ENCODE measurements at regions not wholly inside any gene's neighbourhood (a gene's known extent, or its start where the extent isn't known, plus 50 kb on each side); places are given as distances from the start of the nearest gene placed in this dataset.

GRCh38 chr1:73040811-73041210, 758.5 kb upstream of the NEGR1 start:
- no peak overlapping the region for H3K4me3 ChIP-seq (ENCODE audit: low read depth, low read length)
- H3K27me3 Mint-ChIP-seq (ENCODE audit: insufficient read depth, unreplicated experiment) = no peaks in the 10 kb centered on the region
- DNase-seq = peak; percentile 29 to 34
- no peaks in the 10 kb centered on the region for H3K9me3 Mint-ChIP-seq (ENCODE audit: unreplicated experiment)
- H3K4me1 ChIP-seq = no peaks in the 10 kb centered on the region
- no peaks in the 10 kb centered on the region for H3K4me1 Mint-ChIP-seq (ENCODE audit: low read depth, unreplicated experiment)
- no peaks in the 10 kb centered on the region for H3K36me3 ChIP-seq (ENCODE audit: control insufficient read depth, insufficient read depth, low read length)
- H3K4me3 Mint-ChIP-seq (ENCODE audit: unreplicated experiment) = no peak overlapping the region
- ChIA-PET POLR2A (no interaction called here), CTCF (interaction anchor here (0.7 kb wide), 1 partner anchor 149 kb away, joined by 3 read pairs; no protein-coding TSS in a partner anchor)
- H3K36me3 Mint-ChIP-seq (ENCODE audit: insufficient read depth, unreplicated experiment) = no peaks in the 10 kb centered on the region
- intact Hi-C loops (cut with micrococcal nuclease; ENCODE audit: unreplicated experiment) = no loop called here
- H3K9me3 ChIP-seq = no peaks in the 10 kb centered on the region
- no peak for TF ChIP-seq CTCF (IDR thresholded peaks at IDR 0.05; ENCODE audit: insufficient read depth in 1 of 2, low read depth in 1 of 2, low read length in 1 of 2, severe bottlenecking in 1 of 2, unreplicated experiment in 1 of 2)
- BruUV-seq (replicated peaks) = no TSS peak
- no peaks in the 10 kb centered on the region for H3K27me3 ChIP-seq (replicated peaks; ENCODE audit: control insufficient read depth, insufficient read depth, low read length)
- H3K27ac Mint-ChIP-seq (ENCODE audit: unreplicated experiment) = no peak overlapping the region

- no peaks in the 10 kb centered on the region for H3K4me1 Mint-ChIP-seq (ENCODE audit: low read depth, unreplicated experiment)
- POLR2A ChIA-PET = no interaction called here
- no peaks in the 10 kb centered on the region for H3K9me3 ChIP-seq
- H3K27me3 ChIP-seq (replicated peaks; ENCODE audit: control insufficient read depth, insufficient read depth, low read length) = no peaks in the 10 kb centered on the region
- intact Hi-C loops (cut with micrococcal nuclease; ENCODE audit: unreplicated experiment) = no loop called here
- H3K4me3 ChIP-seq (ENCODE audit: low read depth, low read length) = no peak overlapping the region
- H3K27me3 Mint-ChIP-seq (ENCODE audit: insufficient read depth, unreplicated experiment) = no peaks in the 10 kb centered on the region
- no peaks in the 10 kb centered on the region for H3K36me3 ChIP-seq (ENCODE audit: control insufficient read depth, insufficient read depth, low read length)
- no peak overlapping the region for H3K4me3 Mint-ChIP-seq (ENCODE audit: unreplicated experiment)
- CTCF ChIA-PET = no interaction called here
- H3K27ac Mint-ChIP-seq (ENCODE audit: unreplicated experiment) = no peak overlapping the region
- H3K36me3 Mint-ChIP-seq (ENCODE audit: insufficient read depth, unreplicated experiment) = no peaks in the 10 kb centered on the region
- no TSS peak for BruUV-seq (replicated peaks)
- no peak for DNase-seq
- H3K4me1 ChIP-seq = no peaks in the 10 kb centered on the region
- no peak for TF ChIP-seq CTCF (IDR thresholded peaks at IDR 0.05; ENCODE audit: insufficient read depth in 1 of 2, low read depth in 1 of 2, low read length in 1 of 2, severe bottlenecking in 1 of 2, unreplicated experiment in 1 of 2)
- no peaks in the 10 kb centered on the region for H3K9me3 Mint-ChIP-seq (ENCODE audit: unreplicated experiment)
Observed at GRCh38 chr1:73034271-73034670, 751.9 kb upstream of the NEGR1 start.

GRCh38 chr1:73033640-73034039, 751.3 kb upstream of the NEGR1 start:
- no peak overlapping the region for H3K27ac Mint-ChIP-seq (ENCODE audit: unreplicated experiment)

More at GRCh38 chr1:73033640-73034039, 751.3 kb upstream of the NEGR1 start:
- no peak overlapping the region for H3K4me3 Mint-ChIP-seq (ENCODE audit: unreplicated experiment)
- no peaks in the 10 kb centered on the region for H3K9me3 Mint-ChIP-seq (ENCODE audit: unreplicated experiment)
- Histone ChIP-seq H3K4me1 (no peaks in the 10 kb centered on the region), H3K27me3 (replicated peaks; ENCODE audit: control insufficient read depth, insufficient read depth, low read length) (no peaks in the 10 kb centered on the region), H3K36me3 (ENCODE audit: control insufficient read depth, insufficient read depth, low read length) (no peaks in the 10 kb centered on the region), H3K9me3 (no peaks in the 10 kb centered on the region), H3K4me3 (ENCODE audit: low read depth, low read length) (no peak overlapping the region)
- POLR2A ChIA-PET = no interaction called here
- intact Hi-C loops (cut with micrococcal nuclease; ENCODE audit: unreplicated experiment) = no loop called here
- DNase-seq = no peak
- no peaks in the 10 kb centered on the region for H3K27me3 Mint-ChIP-seq (ENCODE audit: insufficient read depth, unreplicated experiment)
- CTCF ChIA-PET = no interaction called here
- no peaks in the 10 kb centered on the region for H3K4me1 Mint-ChIP-seq (ENCODE audit: low read depth, unreplicated experiment)
- no peak for TF ChIP-seq CTCF (IDR thresholded peaks at IDR 0.05; ENCODE audit: insufficient read depth in 1 of 2, low read depth in 1 of 2, low read length in 1 of 2, severe bottlenecking in 1 of 2, unreplicated experiment in 1 of 2)
- no peaks in the 10 kb centered on the region for H3K36me3 Mint-ChIP-seq (ENCODE audit: insufficient read depth, unreplicated experiment)
- BruUV-seq (replicated peaks) = no TSS peak
